Small intestine (tissue), 7 donors: ENCODE measurements at regions not wholly inside any gene's neighbourhood (a gene's known extent, or its start where the extent isn't known, plus 50 kb on each side); places are given as distances from the start of the nearest gene placed in this dataset.

Source experiments
- DNase-seq, 2 donors: peaks; one replicate each; pipeline versions ENCODE4 v3.0.0 to v3.0.0-alpha.2; 2013
- FAIRE-seq: peaks from 2 replicates; lab custom pipeline; 2012; peaks lifted over from hg19 to GRCh38; lab: Jason Lieb, UNC
- H3K27ac ChIP-seq, 3 donors: one replicate each; pipeline ENCODE4 v1.5.1; 2013; ENCODE audit warnings: low read length in 2 of 3, mild to moderate bottlenecking in 2 of 3, control low read depth in 1 of 3, inconsistent platforms in 1 of 3, low read depth in 1 of 3, moderate library complexity in 1 of 3
- H3K27me3 ChIP-seq, 3 donors: one replicate each; pipeline ENCODE4 v1.6.1; 2013; ENCODE audit warnings: low read length in 3 of 3, inconsistent platforms in 1 of 3; ENCODE audit not compliant: control insufficient read depth in 3 of 3, insufficient read depth in 3 of 3
- H3K36me3 ChIP-seq, 3 donors: one replicate each; pipeline ENCODE4 v1.6.1; 2013; ENCODE audit warnings: low read length in 3 of 3, inconsistent platforms in 1 of 3, low read depth in 1 of 3, mild to moderate bottlenecking in 1 of 3, moderate library complexity in 1 of 3; ENCODE audit not compliant: control insufficient read depth in 3 of 3, insufficient read depth in 2 of 3
- H3K4me1 ChIP-seq, 3 donors: one replicate each; pipeline ENCODE4 v1.6.1; 2013; ENCODE audit warnings: low read length in 2 of 3, inconsistent platforms in 1 of 3, low read depth in 1 of 3, mild to moderate bottlenecking in 1 of 3, moderate library complexity in 1 of 3; ENCODE audit not compliant: control insufficient read depth in 3 of 3, insufficient read depth in 2 of 3
- H3K4me3 ChIP-seq, 3 donors: one replicate each; pipeline ENCODE4 v1.5.1; 2013; ENCODE audit warnings: low read length in 3 of 3, control low read depth in 1 of 3, inconsistent platforms in 1 of 3, low read depth in 1 of 3, mild to moderate bottlenecking in 1 of 3, moderate library complexity in 1 of 3
- H3K9me3 ChIP-seq, 2 donors: one replicate each; pipeline ENCODE4 v1.6.1; 2013; ENCODE audit warnings: low read depth in 1 of 2, low read length in 1 of 2; ENCODE audit not compliant: control insufficient read depth in 2 of 2, insufficient read depth in 1 of 2
- WGBS, 3 donors: extraction: QIAGEN DNeasy Blood & Tissue Kit; methylation state at CpG; one replicate each; pipeline ENCODE4 v1.1.7; 2013; 5-methylcytosine and 5-hydroxymethylcytosine counted together
- donor health status: healthy with polysubstance abuse.
- donor health status: control.
- donor health status: control.
- donor health status: Bipolar disorder and iron deficiency.
- donor health status: healthy.

DNA sequence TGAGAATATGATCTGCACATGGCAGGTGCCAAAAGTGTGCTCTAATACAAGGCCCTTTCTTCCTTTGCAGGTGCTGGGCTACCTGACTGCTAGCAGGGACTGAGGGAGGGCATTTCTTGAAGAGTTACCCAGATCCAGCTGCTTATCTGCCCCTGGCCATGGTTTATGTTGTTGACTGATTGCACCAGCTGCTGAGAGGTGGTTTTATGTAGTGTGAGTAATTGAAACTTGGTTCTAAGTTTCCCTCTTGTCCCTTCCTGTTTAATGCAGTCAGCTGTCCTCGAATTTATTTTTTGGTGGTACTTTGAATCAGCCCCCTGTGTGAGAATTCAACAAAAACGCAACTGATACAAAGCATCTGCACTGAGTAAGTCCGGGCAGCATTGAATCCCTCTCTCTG is 288.3 kb upstream of the C2CD4B start:
- WGBS, 3 donors = 19 to 47% (median 33%) methylated on average over 3 of the region's 3 CpGs
- H3K27ac ChIP-seq = peak overlapping the region in 1 of 3 donors; percentile 9
- peaks cover 0 to 4% (median 3%) of the 10 kb centered on the region in 3 donors for H3K4me1 ChIP-seq

DNA sequence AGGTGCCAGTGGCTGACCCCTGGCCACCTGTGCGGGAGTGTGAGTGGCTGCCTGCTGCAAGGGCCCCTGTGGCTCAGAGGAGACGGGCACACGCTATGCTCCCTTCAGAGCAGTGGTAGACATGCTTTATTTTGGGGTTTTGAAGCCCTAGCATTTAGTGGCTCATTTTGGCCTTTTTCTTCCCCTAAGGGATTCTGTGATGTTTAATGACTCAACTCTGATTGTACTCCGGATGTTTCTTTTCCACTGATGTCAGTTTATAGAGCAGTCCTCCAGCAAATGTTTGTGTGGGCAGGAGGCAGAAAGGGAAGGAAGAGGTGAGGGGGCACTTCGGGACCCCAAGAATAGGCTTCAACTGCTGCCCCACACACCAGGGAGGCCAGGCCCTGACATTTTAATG is 288.9 kb upstream of the C2CD4B start:
- Histone ChIP-seq H3K27ac (peak overlapping the region in 1 of 3 donors; percentile 9), H3K4me1 (peaks cover 0 to 4% (median 3%) of the 10 kb centered on the region in 3 donors), H3K27me3 (no peaks in the 10 kb centered on the region), H3K36me3 (peaks cover 0 to 14% (median 0%) of the 10 kb centered on the region in 3 donors), H3K9me3 (no peaks in the 10 kb centered on the region), H3K4me3 (no peak overlapping the region)
- FAIRE-seq (no peak), DNase-seq (no peak)
- 65 to 87% (median 81%) methylated on average over 5 of the region's 5 CpGs for WGBS, 3 donors

More for the DNA sequence above, 288.3 kb upstream of the C2CD4B start:
- H3K27me3 ChIP-seq = no peaks in the 10 kb centered on the region
- H3K9me3 ChIP-seq = no peaks in the 10 kb centered on the region
- DNase-seq (peak; percentile 19 to 36), FAIRE-seq (no peak)
- H3K4me3 ChIP-seq = no peak overlapping the region
- H3K36me3 ChIP-seq = peaks cover 0 to 14% (median 0%) of the 10 kb centered on the region in 3 donors

DNA sequence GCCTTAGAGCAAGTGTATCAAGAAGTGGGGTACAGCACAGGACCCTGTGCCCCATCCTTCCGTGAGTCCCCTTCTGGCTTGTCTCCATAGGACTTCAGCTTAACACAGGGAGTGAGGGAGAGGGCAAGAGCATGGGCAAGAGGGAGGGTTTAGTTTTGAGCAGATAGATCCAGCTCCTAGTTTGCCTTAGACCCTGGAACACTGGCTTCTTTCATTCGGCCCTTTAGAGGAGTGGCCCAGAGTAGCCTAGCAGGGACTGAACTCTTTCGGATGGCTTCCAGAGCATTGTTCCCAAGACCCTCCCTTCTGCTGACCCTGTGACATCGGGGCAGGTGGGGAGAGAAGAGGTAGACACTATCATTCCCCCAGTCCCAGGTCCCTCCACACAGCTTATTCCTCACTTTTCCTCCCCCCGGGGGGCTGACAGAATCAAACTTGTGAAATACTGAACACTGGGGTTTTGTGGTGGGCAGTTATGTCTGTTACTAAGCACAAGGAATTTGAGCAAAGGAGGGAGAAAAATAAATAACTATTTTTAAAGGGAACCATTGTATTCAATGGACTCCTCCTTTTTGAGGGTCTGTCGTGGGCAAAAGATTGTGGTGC is 289.6 kb upstream of the C2CD4B start:
- no peak overlapping the region for H3K27ac ChIP-seq
- WGBS, 3 donors = 88 to 93% (median 90%) methylated on average over 6 of the region's 6 CpGs
- no peaks in the 10 kb centered on the region for H3K27me3 ChIP-seq
- H3K4me1 ChIP-seq = peaks cover 0 to 4% (median 3%) of the 10 kb centered on the region in 3 donors
- DNase-seq = no peak
- no peaks in the 10 kb centered on the region for H3K9me3 ChIP-seq
- no peak for FAIRE-seq
- peaks cover 0 to 14% (median 0%) of the 10 kb centered on the region in 3 donors for H3K36me3 ChIP-seq
- no peak overlapping the region for H3K4me3 ChIP-seq

DNA sequence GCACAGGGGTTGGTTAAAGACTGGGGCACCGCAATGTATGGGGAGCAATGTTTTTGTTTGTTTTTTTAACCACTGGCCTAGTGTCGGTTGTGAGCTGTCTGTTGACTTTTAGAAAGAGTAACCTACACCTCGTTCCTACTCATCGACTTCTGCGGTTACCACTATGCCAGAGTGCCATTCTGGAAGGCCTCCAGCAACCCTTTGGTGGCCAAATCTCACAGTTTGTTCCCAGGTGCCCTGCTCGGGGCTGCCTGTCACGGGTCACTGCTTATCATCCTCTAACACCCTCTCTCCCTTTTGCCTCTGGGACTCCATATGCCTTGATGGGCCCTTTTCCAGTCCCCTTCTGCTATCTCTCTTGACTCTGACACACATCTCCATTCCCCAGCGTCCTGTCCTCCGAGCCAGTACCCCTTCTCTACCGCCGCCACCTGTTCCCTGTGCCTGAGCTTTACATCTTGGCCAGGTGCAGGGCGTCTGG is 290.4 kb upstream of the C2CD4B start:
- no peaks in the 10 kb centered on the region for H3K9me3 ChIP-seq
- no peaks in the 10 kb centered on the region for H3K27me3 ChIP-seq
- H3K4me3 ChIP-seq = no peak overlapping the region
- no peak for DNase-seq
- peaks cover 0 to 4% (median 3%) of the 10 kb centered on the region in 3 donors for H3K4me1 ChIP-seq
- H3K27ac ChIP-seq = no peak overlapping the region
- FAIRE-seq = no peak
- WGBS, 3 donors = 78 to 94% (median 89%) methylated on average over 11 to 12 of the region's 12 CpGs
- peaks cover 0 to 14% (median 0%) of the 10 kb centered on the region in 3 donors for H3K36me3 ChIP-seq

DNA sequence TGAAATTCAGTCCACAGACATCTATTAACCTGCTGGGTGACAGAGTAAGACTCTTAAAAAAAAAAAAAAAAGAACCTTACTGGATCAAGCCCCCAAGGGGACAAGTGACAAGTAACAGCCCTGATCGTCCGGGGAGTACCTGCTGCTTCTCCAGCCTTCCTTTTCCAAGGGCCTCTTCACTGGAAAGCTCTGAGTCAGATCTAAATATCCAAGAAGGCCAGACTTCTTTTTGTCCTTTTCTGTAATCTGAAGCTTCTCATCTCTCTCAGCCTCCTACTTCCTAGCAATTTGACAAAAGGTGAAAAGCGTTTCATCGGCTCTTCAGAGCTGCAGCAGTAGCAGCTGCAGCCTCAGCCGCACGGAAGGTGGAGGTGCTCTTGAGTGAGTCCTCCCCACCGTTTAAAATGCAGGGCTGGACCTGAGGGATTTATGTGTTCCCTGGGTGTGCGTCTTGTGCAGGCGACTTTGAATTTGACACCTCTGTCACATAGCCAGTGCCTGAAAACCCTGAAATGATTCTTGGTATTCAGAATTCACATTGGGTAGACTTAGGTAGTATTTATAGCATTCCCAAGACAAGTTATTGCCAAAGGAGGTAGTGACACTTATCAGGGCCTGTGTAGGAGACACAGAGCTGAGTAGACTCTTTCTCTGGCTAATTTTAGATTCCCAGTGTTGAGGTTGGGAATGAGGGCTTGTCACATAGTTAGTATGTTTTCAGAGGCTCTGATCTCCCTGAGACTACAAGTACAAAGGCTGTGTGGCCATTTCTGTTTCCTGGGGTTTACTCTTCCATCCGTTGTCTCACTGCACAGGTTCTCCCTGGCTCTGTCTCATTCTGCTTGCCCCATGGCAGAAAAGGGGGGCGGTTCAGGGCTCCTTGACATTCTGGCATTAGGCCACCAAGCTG is 291.2 kb upstream of the C2CD4B start:
- Histone ChIP-seq H3K27me3 (no peaks in the 10 kb centered on the region), H3K4me1 (peaks cover 0 to 4% (median 3%) of the 10 kb centered on the region in 3 donors), H3K27ac (no peak overlapping the region), H3K9me3 (no peaks in the 10 kb centered on the region), H3K4me3 (no peak overlapping the region), H3K36me3 (peaks cover 0 to 14% (median 0%) of the 10 kb centered on the region in 3 donors)
- DNase-seq (no peak), FAIRE-seq (no peak)
- WGBS, 3 donors = 89 to 91% (median 90%) methylated on average over 11 of the region's 11 CpGs

DNA sequence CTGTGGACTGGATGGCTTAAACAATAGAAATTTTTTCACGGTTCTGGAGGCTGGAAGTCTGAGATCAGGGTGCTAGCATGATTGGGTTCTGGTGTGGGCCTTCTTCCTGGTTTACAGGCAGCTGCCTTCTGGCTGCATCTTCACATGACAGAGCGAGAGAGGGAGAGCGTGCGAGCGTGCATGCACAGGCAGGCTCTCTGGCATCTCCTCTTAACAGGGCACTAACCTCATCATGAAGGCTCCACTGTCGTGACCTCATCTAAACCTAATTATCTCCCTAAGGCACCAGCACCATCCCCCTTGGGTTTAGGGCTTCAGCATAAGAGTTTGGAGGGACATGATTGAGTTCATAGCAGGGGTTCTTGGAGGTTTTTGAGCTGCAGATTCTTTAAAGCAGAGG is 292.0 kb upstream of the C2CD4B start:
- Histone ChIP-seq H3K36me3 (peaks cover 0 to 13% (median 0%) of the 10 kb centered on the region in 3 donors), H3K9me3 (no peaks in the 10 kb centered on the region), H3K4me3 (no peak overlapping the region), H3K4me1 (peaks cover 0 to 4% (median 3%) of the 10 kb centered on the region in 3 donors), H3K27me3 (no peaks in the 10 kb centered on the region), H3K27ac (no peak overlapping the region)
- FAIRE-seq = no peak
- no peak for DNase-seq
- 88 to 92% (median 89%) methylated on average over 6 of the region's 6 CpGs for WGBS, 3 donors

DNA sequence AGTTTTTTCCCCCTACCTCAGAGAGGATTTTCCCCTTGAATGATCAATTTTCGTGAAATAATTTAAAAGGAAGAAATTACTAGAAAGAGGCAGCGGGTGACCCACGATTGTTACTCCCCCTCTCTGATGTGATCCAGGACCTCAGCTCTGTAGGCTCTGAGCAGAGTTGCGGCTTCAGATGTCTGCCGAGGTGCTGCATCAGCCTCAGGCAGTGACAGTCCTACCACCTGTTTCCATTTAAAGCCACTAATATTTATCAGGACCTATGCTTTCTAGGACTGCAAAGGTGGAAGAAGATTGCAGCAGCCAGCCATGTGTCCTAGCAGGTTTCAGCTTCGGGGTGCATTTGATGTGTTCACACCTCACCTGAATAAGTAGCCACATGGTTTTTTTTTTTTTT is 294.8 kb upstream of the C2CD4B start:
- no peaks in the 10 kb centered on the region for H3K27me3 ChIP-seq
- no peak for DNase-seq
- no peak overlapping the region for H3K4me3 ChIP-seq
- no peak overlapping the region for H3K27ac ChIP-seq
- no peaks in the 10 kb centered on the region for H3K4me1 ChIP-seq
- peaks cover 0 to 11% (median 0%) of the 10 kb centered on the region in 3 donors for H3K36me3 ChIP-seq
- no peak for FAIRE-seq
- 81 to 93% (median 84%) methylated on average over 6 of the region's 6 CpGs for WGBS, 3 donors
- no peaks in the 10 kb centered on the region for H3K9me3 ChIP-seq

DNA sequence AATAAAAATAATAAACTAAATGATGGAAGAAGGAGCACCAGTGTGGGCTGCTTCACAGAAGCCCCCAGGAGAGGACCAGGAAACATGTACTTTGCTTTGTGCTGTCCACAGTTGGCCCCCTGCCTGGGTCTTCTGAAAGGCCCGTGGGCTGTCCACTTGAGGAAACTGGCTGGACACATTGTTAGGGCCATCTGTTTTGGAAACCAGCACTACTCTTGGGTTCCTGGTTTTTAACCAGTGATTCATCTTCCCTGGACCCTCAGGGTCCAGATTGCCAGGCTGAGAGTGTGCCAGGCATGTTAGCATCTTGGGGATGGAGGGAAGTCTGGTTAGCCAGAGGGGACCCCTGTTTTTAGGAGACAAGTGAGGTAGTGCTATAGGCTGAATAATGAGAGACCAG is 297.2 kb upstream of the C2CD4B start:
- 38 to 83% (median 46%) methylated on average over 1 of the region's 1 CpG for WGBS, 3 donors
- no peak for FAIRE-seq

More for the DNA sequence above, 297.2 kb upstream of the C2CD4B start:
- DNase-seq = no peak
- Histone ChIP-seq H3K27ac (peak overlapping the region in 1 of 3 donors; percentile 52), H3K9me3 (no peaks in the 10 kb centered on the region), H3K4me3 (no peak overlapping the region), H3K4me1 (no peaks in the 10 kb centered on the region), H3K27me3 (no peaks in the 10 kb centered on the region), H3K36me3 (peaks cover 0 to 3% (median 0%) of the 10 kb centered on the region in 3 donors)
